H9 (cell line): ENCODE measurements at regions not wholly inside any gene's neighbourhood (a gene's known extent, or its start where the extent isn't known, plus 50 kb on each side); places are given as distances from the start of the nearest gene placed in this dataset.

Experiments used
- DNase-seq: peaks from one replicate; pipeline ENCODE4 v3.0.0-alpha.2; 2017
- H2AFZ ChIP-seq: one replicate; pipeline ENCODE4 v1.6.1; 2013; ENCODE audit warnings: mild to moderate bottlenecking, low read length, control low read depth, moderate library complexity
- H2AK5ac ChIP-seq: 2 replicates; pipeline ENCODE4 v1.6.1; 2013; ENCODE audit warnings: low read length, control low read depth, mixed read lengths; ENCODE audit not compliant: insufficient read length
- H2BK120ac ChIP-seq: one replicate; pipeline ENCODE4 v1.6.1; 2013; ENCODE audit warnings: low read depth, mild to moderate bottlenecking, low read length, control low read depth, inconsistent platforms; ENCODE audit not compliant: poor library complexity, severe bottlenecking
- H2BK12ac ChIP-seq: 2 replicates; pipeline ENCODE4 v1.6.1; 2013; ENCODE audit warnings: low read length, control low read depth, mixed read lengths, low read depth; ENCODE audit not compliant: insufficient read length
- H2BK15ac ChIP-seq: 2 replicates; pipeline ENCODE4 v1.6.1; 2013; ENCODE audit warnings: low read depth, low read length, control low read depth
- H2BK20ac ChIP-seq: one replicate; pipeline ENCODE4 v1.6.1; 2013; ENCODE audit warnings: low read depth, mild to moderate bottlenecking, low read length, control low read depth, inconsistent platforms; ENCODE audit not compliant: poor library complexity, severe bottlenecking
- H2BK5ac ChIP-seq: 2 replicates; pipeline ENCODE4 v1.6.1; 2013; ENCODE audit warnings: low read length, control low read depth, mixed read lengths; ENCODE audit not compliant: insufficient read length
- H3K14ac ChIP-seq: 2 replicates; pipeline ENCODE4 v1.6.1; 2013; ENCODE audit warnings: low read length, control low read depth; ENCODE audit not compliant: insufficient read depth
- H3K18ac ChIP-seq: 2 replicates; pipeline ENCODE4 v1.6.1; 2013; ENCODE audit warnings: low read depth, mild to moderate bottlenecking, mixed read lengths, low read length, control low read depth; ENCODE audit not compliant: insufficient read length
- H3K23ac ChIP-seq: 2 replicates; pipeline ENCODE4 v1.6.1; 2013; ENCODE audit warnings: low read length, control low read depth, mixed read lengths, low read depth; ENCODE audit not compliant: insufficient read length
- H3K23me2 ChIP-seq: 2 replicates; pipeline ENCODE4 v1.6.1; 2013; ENCODE audit warnings: low read depth, mild to moderate bottlenecking, mixed read lengths, low read length, control low read depth; ENCODE audit not compliant: insufficient read length, poor library complexity, severe bottlenecking
- H3K27ac ChIP-seq: 2 replicates; pipeline ENCODE4 v1.5.1; 2013; ENCODE audit warnings: low read length, control low read depth, mixed read lengths, low read depth; ENCODE audit not compliant: insufficient read length
- H3K27me3 ChIP-seq: 2 replicates; pipeline ENCODE4 v1.6.1; 2013; ENCODE audit warnings: low read length, control low read depth, inconsistent platforms; ENCODE audit not compliant: insufficient read depth
- H3K4ac ChIP-seq: 2 replicates; pipeline ENCODE4 v1.6.1; 2013; ENCODE audit warnings: low read depth, mild to moderate bottlenecking, control low read depth, inconsistent platforms, low read length, moderate library complexity
- H3K4me1 ChIP-seq: 2 replicates; pipeline ENCODE4 v1.6.1; 2013; ENCODE audit warnings: low read length, control low read depth, inconsistent platforms; ENCODE audit not compliant: insufficient read depth
- H3K4me2 ChIP-seq: 2 replicates; pipeline ENCODE4 v1.6.1; 2013; ENCODE audit warnings: low read length, control low read depth, mixed read lengths; ENCODE audit not compliant: insufficient read length, insufficient read depth
- H3K56ac ChIP-seq: 2 replicates; pipeline ENCODE4 v1.6.1; 2013; ENCODE audit warnings: low read depth, mild to moderate bottlenecking, mixed read lengths, low read length, control low read depth; ENCODE audit not compliant: insufficient read length
- H3K79me1 ChIP-seq: 2 replicates; pipeline ENCODE4 v1.6.1; 2013; ENCODE audit warnings: low read depth, mild to moderate bottlenecking, moderate library complexity, low read length, control low read depth, inconsistent platforms; ENCODE audit not compliant: insufficient read depth, poor library complexity, severe bottlenecking
- H3K79me2 ChIP-seq: 2 replicates; pipeline ENCODE4 v1.6.1; 2013; ENCODE audit warnings: low read length, control low read depth, inconsistent platforms; ENCODE audit not compliant: insufficient read depth
- H3K9ac ChIP-seq: 2 replicates; pipeline ENCODE4 v1.6.1; 2013; ENCODE audit warnings: low read length, control low read depth, mixed read lengths; ENCODE audit not compliant: insufficient read length; ENCODE audit errors: extremely low read depth
- H3K9me3 ChIP-seq: one replicate; pipeline ENCODE4 v1.6.1; 2013; ENCODE audit warnings: low read depth, low read length, inconsistent platforms; ENCODE audit not compliant: control insufficient read depth
- H3T11ph ChIP-seq: one replicate; pipeline ENCODE4 v1.6.1; 2013; ENCODE audit warnings: mild to moderate bottlenecking, low read length, control low read depth, inconsistent platforms
- H4K20me1 ChIP-seq: one replicate; pipeline ENCODE4 v1.6.1; 2013; ENCODE audit not compliant: control insufficient read depth, insufficient read length, insufficient read depth
- H4K5ac ChIP-seq: 2 replicates; pipeline ENCODE4 v1.6.1; 2013; ENCODE audit warnings: low read depth, mild to moderate bottlenecking, mixed read lengths, low read length, control low read depth; ENCODE audit not compliant: insufficient read length
- H4K8ac ChIP-seq: replicated peaks from 2 replicates; pipeline ENCODE4 v1.6.1; 2013; ENCODE audit warnings: low read length, control low read depth, mixed read lengths, low read depth; ENCODE audit not compliant: insufficient read length
- H4K91ac ChIP-seq: 2 replicates; pipeline ENCODE4 v1.6.1; 2013; ENCODE audit warnings: low read depth, mild to moderate bottlenecking, moderate library complexity, mixed read lengths, low read length, control low read depth; ENCODE audit not compliant: insufficient read length
- H3K27ac Mint-ChIP-seq, 3 experiments: 2 replicates in 2 of 3; 3 replicates in 1 of 3; pipeline ENCODE4 v1.8.0; 2020 to 2021; ENCODE audit warnings: mixed read lengths in 3 of 3, mild to moderate bottlenecking in 1 of 3, moderate library complexity in 1 of 3
- H3K27me3 Mint-ChIP-seq: 2 replicates; pipeline ENCODE4 v1.8.0; 2021; ENCODE audit warnings: low read depth, mild to moderate bottlenecking, moderate library complexity, mixed read lengths
- H3K36me3 Mint-ChIP-seq, 3 experiments: 2 replicates in 2 of 3; 3 replicates in 1 of 3; pipeline ENCODE4 v1.8.0; 2020 to 2021; ENCODE audit warnings: low read depth in 3 of 3, mixed read lengths in 3 of 3; ENCODE audit not compliant: insufficient read depth in 1 of 3
- H3K4me1 Mint-ChIP-seq, 2 experiments: 2 replicates each; pipeline ENCODE4 v1.8.0; 2020; ENCODE audit warnings: mixed read lengths in 2 of 2
- H3K4me3 Mint-ChIP-seq, 2 experiments: 2 replicates in 1 of 2; 3 replicates in 1 of 2; pipeline ENCODE4 v1.8.0; 2020 to 2021; ENCODE audit warnings: mild to moderate bottlenecking in 2 of 2, mixed read lengths in 2 of 2, moderate library complexity in 1 of 2
- H3K9me3 Mint-ChIP-seq, 2 experiments: 2 replicates in 1 of 2; 3 replicates in 1 of 2; pipeline ENCODE4 v1.8.0; 2020; ENCODE audit warnings: mild to moderate bottlenecking in 2 of 2, mixed read lengths in 2 of 2, moderate library complexity in 1 of 2
- CTCF ChIP-seq: fragments of 200-600 bp; sonication (generic); conservative IDR thresholded peaks from 3 replicates; pipeline ENCODE4 v1.8.0; 2021; ENCODE audit warnings: antibody characterized with exemption, mild to moderate bottlenecking
- WGBS: extraction: QIAGEN DNeasy Blood & Tissue Kit; methylation state at CpG from one replicate; pipeline ENCODE4 v1.1.7; 2013; ENCODE audit warnings: missing lambda C conversion rate, low lambda C conversion rate, mixed read lengths; ENCODE audit not compliant: insufficient read length; ENCODE audit errors: extremely low coverage; 5-methylcytosine and 5-hydroxymethylcytosine counted together

- Mint-ChIP-seq H3K4me1 (peaks cover 17 to 20% of the 10 kb centered on the region in 2 experiments), H3K27me3 (no peaks in the 10 kb centered on the region; the same call in 1 of the 2 replicates), H3K9me3 (peaks cover 12 to 20% of the 10 kb centered on the region in 2 experiments; a peak in 4 of 5 replicates), H3K36me3 (peaks cover 8 to 16% (median 12%) of the 10 kb centered on the region in 3 experiments; a peak in 6 of 7 replicates), H3K4me3 (no peak overlapping the region), H3K27ac (peak overlapping the region; percentile 55 to 82 (median 78); a peak in 6 of 7 replicates)
- H3K56ac ChIP-seq, result no peak overlapping the region
- WGBS, result no CpG with 5 or more reads among the region's 12 CpGs
- H2BK20ac ChIP-seq, result no peak overlapping the region
- no peaks in the 10 kb centered on the region for H4K20me1 ChIP-seq
- H4K5ac ChIP-seq, result no peak overlapping the region
- H3K79me1 ChIP-seq, result no peaks in the 10 kb centered on the region
- peak overlapping the region; percentile 39 for H3T11ph ChIP-seq
- no peak overlapping the region for H2BK12ac ChIP-seq
- H3K4ac ChIP-seq, result no peak overlapping the region
- H4K91ac ChIP-seq, result no peak overlapping the region
- no peak overlapping the region for H3K9ac ChIP-seq
- no peak overlapping the region for H3K14ac ChIP-seq
- DNase-seq, result no peak
- no peak overlapping the region for H3K18ac ChIP-seq
- H3K23ac ChIP-seq, result no peak overlapping the region
- no peak overlapping the region for H3K4me2 ChIP-seq
- peak overlapping the region; percentile 46 for H2BK5ac ChIP-seq
- H4K8ac ChIP-seq, result no peak overlapping the region
- no peak overlapping the region for H2BK15ac ChIP-seq
- H2AK5ac ChIP-seq, result no peak overlapping the region
- H2BK120ac ChIP-seq, result no peak overlapping the region
- peaks cover 10% of the 10 kb centered on the region for H3K9me3 ChIP-seq
- H3K23me2 ChIP-seq, result no peaks in the 10 kb centered on the region
- H3K79me2 ChIP-seq, result no peaks in the 10 kb centered on the region; the same call in 1 of the 2 replicates
- H3K27ac ChIP-seq, result peak overlapping the region; percentile 56
- H3K27me3 ChIP-seq, result no peaks in the 10 kb centered on the region
- no peak overlapping the region for H2AFZ ChIP-seq
- no peak for TF ChIP-seq CTCF
- H3K4me1 ChIP-seq, result peaks cover 12% of the 10 kb centered on the region
Measured at GRCh38 chr2:200168641-200169555, 137.6 kb upstream of the SPATS2L start.
